Liver (tissue), 8 donors: ENCODE measurements at regions not wholly inside any gene's neighbourhood (a gene's known extent, or its start where the extent isn't known, plus 50 kb on each side); places are given as distances from the start of the nearest gene placed in this dataset.

Experiments used
- DNase-seq: peaks from one replicate; pipeline ENCODE4 v3.0.0-alpha.2; 2017; ENCODE audit warnings: low spot score
- H3K27ac ChIP-seq, 2 donors: one replicate each; pipeline ENCODE4 v1.7.0; 2013; ENCODE audit warnings: inconsistent platforms in 2 of 2, low read length in 2 of 2, control low read depth in 1 of 2, low read depth in 1 of 2, mild to moderate bottlenecking in 1 of 2
- H3K27me3 ChIP-seq, 4 donors: one replicate each; pipeline versions ENCODE4 v1.6.1 to v1.7.0; 2013; ENCODE audit warnings: low read length in 3 of 4, inconsistent platforms in 1 of 4, mild to moderate bottlenecking in 1 of 4, moderate library complexity in 1 of 4; ENCODE audit not compliant: control insufficient read depth in 4 of 4, insufficient read depth in 4 of 4
- H3K36me3 ChIP-seq, 4 donors: one replicate each; pipeline versions ENCODE4 v1.6.1 to v1.7.0; 2013; ENCODE audit warnings: low read length in 3 of 4, mild to moderate bottlenecking in 3 of 4, low read depth in 1 of 4, moderate library complexity in 1 of 4; ENCODE audit not compliant: control insufficient read depth in 4 of 4, insufficient read depth in 3 of 4
- H3K4me1 ChIP-seq, 4 donors: one replicate each; pipeline versions ENCODE4 v1.6.1 to v1.7.0; 2013; ENCODE audit warnings: low read length in 3 of 4, mild to moderate bottlenecking in 3 of 4, moderate library complexity in 1 of 4; ENCODE audit not compliant: control insufficient read depth in 4 of 4, insufficient read depth in 4 of 4
- H3K4me3 ChIP-seq, 3 donors: one replicate each; pipeline versions ENCODE4 v1.6.1 to v1.7.0; 2013; ENCODE audit warnings: low read length in 3 of 3, control low read depth in 1 of 3, low read depth in 1 of 3, mild to moderate bottlenecking in 1 of 3
- H3K9ac ChIP-seq, 2 donors: one replicate each; pipeline ENCODE4 v1.7.0; 2013; ENCODE audit warnings: low read length in 2 of 2, mild to moderate bottlenecking in 2 of 2, moderate library complexity in 2 of 2, control low read depth in 1 of 2, low read depth in 1 of 2
- H3K9me3 ChIP-seq, 4 donors: one replicate each; pipeline versions ENCODE4 v1.6.1 to v1.7.0; 2013; ENCODE audit warnings: low read length in 3 of 4; ENCODE audit not compliant: control insufficient read depth in 4 of 4
- ATF3 ChIP-seq: IDR thresholded peaks from 2 replicates; pipeline ENCODE4 v1.6.1; 2016; ENCODE audit warnings: antibody characterized with exemption
- EGR1 ChIP-seq, 2 donors: IDR thresholded peaks; 2 replicates each; pipeline ENCODE4 v1.6.1; 2016 to 2018; ENCODE audit warnings: antibody characterized with exemption in 2 of 2, low read depth in 2 of 2
- FOXA1 ChIP-seq: IDR thresholded peaks from 2 replicates; pipeline ENCODE4 v1.6.1; 2016; ENCODE audit warnings: antibody characterized with exemption
- FOXA2 ChIP-seq: IDR thresholded peaks from 2 replicates; pipeline ENCODE4 v1.6.1; 2016; ENCODE audit warnings: antibody characterized with exemption
- GABPA ChIP-seq, 2 donors: IDR thresholded peaks in 1 of 2; conservative IDR thresholded peaks in 1 of 2; 2 replicates each; pipeline ENCODE4 v1.6.1; 2016; ENCODE audit warnings: antibody characterized with exemption in 2 of 2, mild to moderate bottlenecking in 1 of 2, moderate library complexity in 1 of 2
- HNF4A ChIP-seq, 2 donors: conservative IDR thresholded peaks; 2 replicates each; pipeline ENCODE4 v1.6.1; 2016; ENCODE audit warnings: antibody characterized with exemption in 2 of 2, mild to moderate bottlenecking in 2 of 2
- HNF4G ChIP-seq: IDR thresholded peaks from 2 replicates; pipeline ENCODE4 v1.6.1; 2016; ENCODE audit warnings: antibody characterized with exemption
- JUND ChIP-seq, 2 donors: IDR thresholded peaks; 2 replicates each; pipeline ENCODE4 v1.6.1; 2016; ENCODE audit warnings: antibody characterized with exemption in 2 of 2
- MAX ChIP-seq: IDR thresholded peaks from 2 replicates; pipeline ENCODE4 v1.6.1; 2016; ENCODE audit warnings: antibody characterized with exemption
- NR2F2 ChIP-seq: IDR thresholded peaks from 2 replicates; pipeline ENCODE4 v1.6.1; 2016; ENCODE audit warnings: antibody characterized with exemption
- RAD21 ChIP-seq, 2 donors: IDR thresholded peaks; 2 replicates each; pipeline ENCODE4 v1.6.1; 2016; ENCODE audit warnings: antibody characterized with exemption in 2 of 2, mild to moderate bottlenecking in 2 of 2
- RXRA ChIP-seq, 2 donors: IDR thresholded peaks; 2 replicates each; pipeline ENCODE4 v1.6.1; 2017 to 2018; ENCODE audit warnings: antibody characterized with exemption in 2 of 2, mild to moderate bottlenecking in 1 of 2
- SP1 ChIP-seq: IDR thresholded peaks from 2 replicates; pipeline ENCODE4 v1.6.1; 2018; ENCODE audit warnings: antibody characterized with exemption, mild to moderate bottlenecking
- TAF1 ChIP-seq: conservative IDR thresholded peaks from 2 replicates; pipeline ENCODE4 v1.6.1; 2016; ENCODE audit warnings: antibody characterized with exemption, mild to moderate bottlenecking
- YY1 ChIP-seq: IDR thresholded peaks from 2 replicates; pipeline ENCODE4 v1.6.1; 2016; ENCODE audit warnings: antibody characterized with exemption, mild to moderate bottlenecking
- WGBS: extraction: QIAGEN DNeasy Blood & Tissue Kit; methylation state at CpG from one replicate; pipeline ENCODE4 v1.1.7; 2013; 5-methylcytosine and 5-hydroxymethylcytosine counted together
- TF ChIP-seq, protein P1 (sequence below): IDR thresholded peaks from 2 replicates; pipeline ENCODE4 v1.6.1; 2016; ENCODE audit warnings: antibody characterized with exemption
- TF ChIP-seq, protein P2 (sequence below): fragments of 150-350 bp; IDR thresholded peaks from 2 replicates; pipeline ENCODE4 v1.5.1; 2017; ENCODE audit warnings: improper control_type of control experiment, low read depth, low read length; ENCODE audit not compliant: missing input control
- TF ChIP-seq, protein P3 (sequence below): IDR thresholded peaks from 2 replicates; pipeline ENCODE4 v1.6.1; 2016; ENCODE audit warnings: antibody characterized with exemption, mild to moderate bottlenecking
- donor health status: healthy.
- donor health status: healthy.
- donor health status: healthy.
- donor health status: healthy.
- donor health status: healthy.

- H3K36me3 ChIP-seq, result no peaks in the 10 kb centered on the region
- H3K9ac ChIP-seq, result no peak overlapping the region
- H3K27me3 ChIP-seq, result peaks cover 0 to 2% (median 0%) of the 10 kb centered on the region in 4 donors
- H3K27ac ChIP-seq, result no peak overlapping the region
- WGBS, result 71% methylated on average over 5 of the region's 5 CpGs
- no peak for DNase-seq
- H3K9me3 ChIP-seq, result no peaks in the 10 kb centered on the region
- H3K4me1 ChIP-seq, result no peaks in the 10 kb centered on the region
- TF ChIP-seq JUND (IDR thresholded peaks at IDR 0.05) (no peak), EGR1 (IDR thresholded peaks at IDR 0.05; ENCODE audit: low read depth in 2 of 2) (no peak), RAD21 (IDR thresholded peaks at IDR 0.05) (no peak), HNF4A (conservative IDR thresholded peaks at IDR 0.05) (no peak), TAF1 (no peak), HNF4G (no peak), RXRA (IDR thresholded peaks at IDR 0.05) (no peak), MAX (no peak), FOXA1 (no peak), ATF3 (no peak), FOXA2 (no peak), YY1 (no peak), SP1 (no peak), NR2F2 (no peak), GABPA (IDR thresholded peaks at IDR 0.05 in 1 of 2, conservative IDR thresholded peaks at IDR 0.05 in 1 of 2) (no peak)
- TF ChIP-seq, protein P1, sequence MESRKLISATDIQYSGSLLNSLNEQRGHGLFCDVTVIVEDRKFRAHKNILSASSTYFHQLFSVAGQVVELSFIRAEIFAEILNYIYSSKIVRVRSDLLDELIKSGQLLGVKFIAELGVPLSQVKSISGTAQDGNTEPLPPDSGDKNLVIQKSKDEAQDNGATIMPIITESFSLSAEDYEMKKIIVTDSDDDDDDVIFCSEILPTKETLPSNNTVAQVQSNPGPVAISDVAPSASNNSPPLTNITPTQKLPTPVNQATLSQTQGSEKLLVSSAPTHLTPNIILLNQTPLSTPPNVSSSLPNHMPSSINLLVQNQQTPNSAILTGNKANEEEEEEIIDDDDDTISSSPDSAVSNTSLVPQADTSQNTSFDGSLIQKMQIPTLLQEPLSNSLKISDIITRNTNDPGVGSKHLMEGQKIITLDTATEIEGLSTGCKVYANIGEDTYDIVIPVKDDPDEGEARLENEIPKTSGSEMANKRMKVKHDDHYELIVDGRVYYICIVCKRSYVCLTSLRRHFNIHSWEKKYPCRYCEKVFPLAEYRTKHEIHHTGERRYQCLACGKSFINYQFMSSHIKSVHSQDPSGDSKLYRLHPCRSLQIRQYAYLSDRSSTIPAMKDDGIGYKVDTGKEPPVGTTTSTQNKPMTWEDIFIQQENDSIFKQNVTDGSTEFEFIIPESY, result no peak
- TF ChIP-seq, protein P2, sequence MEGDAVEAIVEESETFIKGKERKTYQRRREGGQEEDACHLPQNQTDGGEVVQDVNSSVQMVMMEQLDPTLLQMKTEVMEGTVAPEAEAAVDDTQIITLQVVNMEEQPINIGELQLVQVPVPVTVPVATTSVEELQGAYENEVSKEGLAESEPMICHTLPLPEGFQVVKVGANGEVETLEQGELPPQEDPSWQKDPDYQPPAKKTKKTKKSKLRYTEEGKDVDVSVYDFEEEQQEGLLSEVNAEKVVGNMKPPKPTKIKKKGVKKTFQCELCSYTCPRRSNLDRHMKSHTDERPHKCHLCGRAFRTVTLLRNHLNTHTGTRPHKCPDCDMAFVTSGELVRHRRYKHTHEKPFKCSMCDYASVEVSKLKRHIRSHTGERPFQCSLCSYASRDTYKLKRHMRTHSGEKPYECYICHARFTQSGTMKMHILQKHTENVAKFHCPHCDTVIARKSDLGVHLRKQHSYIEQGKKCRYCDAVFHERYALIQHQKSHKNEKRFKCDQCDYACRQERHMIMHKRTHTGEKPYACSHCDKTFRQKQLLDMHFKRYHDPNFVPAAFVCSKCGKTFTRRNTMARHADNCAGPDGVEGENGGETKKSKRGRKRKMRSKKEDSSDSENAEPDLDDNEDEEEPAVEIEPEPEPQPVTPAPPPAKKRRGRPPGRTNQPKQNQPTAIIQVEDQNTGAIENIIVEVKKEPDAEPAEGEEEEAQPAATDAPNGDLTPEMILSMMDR, result no peak
- TF ChIP-seq, protein P3, sequence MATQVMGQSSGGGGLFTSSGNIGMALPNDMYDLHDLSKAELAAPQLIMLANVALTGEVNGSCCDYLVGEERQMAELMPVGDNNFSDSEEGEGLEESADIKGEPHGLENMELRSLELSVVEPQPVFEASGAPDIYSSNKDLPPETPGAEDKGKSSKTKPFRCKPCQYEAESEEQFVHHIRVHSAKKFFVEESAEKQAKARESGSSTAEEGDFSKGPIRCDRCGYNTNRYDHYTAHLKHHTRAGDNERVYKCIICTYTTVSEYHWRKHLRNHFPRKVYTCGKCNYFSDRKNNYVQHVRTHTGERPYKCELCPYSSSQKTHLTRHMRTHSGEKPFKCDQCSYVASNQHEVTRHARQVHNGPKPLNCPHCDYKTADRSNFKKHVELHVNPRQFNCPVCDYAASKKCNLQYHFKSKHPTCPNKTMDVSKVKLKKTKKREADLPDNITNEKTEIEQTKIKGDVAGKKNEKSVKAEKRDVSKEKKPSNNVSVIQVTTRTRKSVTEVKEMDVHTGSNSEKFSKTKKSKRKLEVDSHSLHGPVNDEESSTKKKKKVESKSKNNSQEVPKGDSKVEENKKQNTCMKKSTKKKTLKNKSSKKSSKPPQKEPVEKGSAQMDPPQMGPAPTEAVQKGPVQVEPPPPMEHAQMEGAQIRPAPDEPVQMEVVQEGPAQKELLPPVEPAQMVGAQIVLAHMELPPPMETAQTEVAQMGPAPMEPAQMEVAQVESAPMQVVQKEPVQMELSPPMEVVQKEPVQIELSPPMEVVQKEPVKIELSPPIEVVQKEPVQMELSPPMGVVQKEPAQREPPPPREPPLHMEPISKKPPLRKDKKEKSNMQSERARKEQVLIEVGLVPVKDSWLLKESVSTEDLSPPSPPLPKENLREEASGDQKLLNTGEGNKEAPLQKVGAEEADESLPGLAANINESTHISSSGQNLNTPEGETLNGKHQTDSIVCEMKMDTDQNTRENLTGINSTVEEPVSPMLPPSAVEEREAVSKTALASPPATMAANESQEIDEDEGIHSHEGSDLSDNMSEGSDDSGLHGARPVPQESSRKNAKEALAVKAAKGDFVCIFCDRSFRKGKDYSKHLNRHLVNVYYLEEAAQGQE, result no peak
- H3K4me3 ChIP-seq, result no peak overlapping the region
Observed at GRCh38 chr6:164057876-164058275, 643.4 kb downstream of the QKI start.
